PC-9 (cell line): ENCODE measurements at regions not wholly inside any gene's neighbourhood (a gene's known extent, or its start where the extent isn't known, plus 50 kb on each side); places are given as distances from the start of the nearest gene placed in this dataset.

ENCODE experiments used
- BruUV-seq: library from RNA; stranded (reverse); fragments of 400-500 nt; replicated peaks from 2 replicates; lab custom pipeline; 2021; lab: Mats Ljungman, UMichigan
- CTCF ChIA-PET: fragments of 300-600 bp; sonication (Branson Sonifier 250); formaldehyde crosslinking; loops from one replicate; lab custom pipeline; 2022; ENCODE audit warnings: antibody characterized with exemption; lab: Charles Lee
- POLR2A ChIA-PET: fragments of 300-600 bp; sonication (Branson Sonifier 250); formaldehyde crosslinking; loops from one replicate; lab custom pipeline; 2022; ENCODE audit warnings: antibody characterized with exemption; ENCODE audit not compliant: unreplicated experiment; lab: Charles Lee
- DNase-seq, 2 experiments: peaks; one replicate each; pipeline versions ENCODE4 v3.0.0 to v3.0.0-alpha.2; 2015 to 2022; ENCODE audit warnings: mixed read lengths in 1 of 2
- H2AFZ ChIP-seq: fragments of 200-600 bp; sonication (generic); 2 replicates; pipeline ENCODE4 v1.8.1; 2017; ENCODE audit warnings: antibody characterized with exemption
- H3F3A ChIP-seq: fragments of 200-600 bp; sonication (generic); 2 replicates; pipeline ENCODE4 v1.8.1; 2017; ENCODE audit warnings: antibody characterized with exemption, mild to moderate bottlenecking, low read depth; ENCODE audit not compliant: insufficient read depth
- H3K27ac ChIP-seq: fragments of 200-600 bp; sonication (generic); 2 replicates; pipeline ENCODE4 v1.6.1; 2016; ENCODE audit warnings: mixed run types
- H3K27me3 ChIP-seq: fragments of 200-600 bp; sonication (generic); 2 replicates; pipeline ENCODE4 v1.6.1; 2016; ENCODE audit warnings: low read depth, mixed run types; ENCODE audit not compliant: insufficient read depth
- H3K36me3 ChIP-seq: fragments of 200-600 bp; sonication (generic); 2 replicates; pipeline ENCODE4 v1.6.1; 2016; ENCODE audit warnings: low read depth, mixed run types
- H3K4me1 ChIP-seq: fragments of 200-600 bp; sonication (generic); replicated peaks from 2 replicates; pipeline ENCODE4 v1.6.1; 2016; ENCODE audit warnings: mixed run types; ENCODE audit not compliant: insufficient read depth
- H3K4me2 ChIP-seq: fragments of 200-600 bp; sonication (generic); 2 replicates; pipeline ENCODE4 v1.6.1; 2017; ENCODE audit warnings: mixed run types
- H3K4me3 ChIP-seq: fragments of 200-600 bp; sonication (generic); 2 replicates; pipeline ENCODE4 v1.6.1; 2016; ENCODE audit warnings: mixed run types
- H3K79me2 ChIP-seq: fragments of 200-600 bp; sonication (generic); 2 replicates; pipeline ENCODE4 v1.6.1; 2017; ENCODE audit warnings: low read depth, mixed run types
- H3K9me2 ChIP-seq: fragments of 200-600 bp; sonication (generic); 2 replicates; pipeline ENCODE4 v1.8.1; 2017; ENCODE audit warnings: mild to moderate bottlenecking; ENCODE audit not compliant: insufficient read depth
- H3K9me3 ChIP-seq: fragments of 200-600 bp; sonication (generic); 2 replicates; pipeline ENCODE4 v1.8.1; 2016; ENCODE audit warnings: low read depth; ENCODE audit not compliant: insufficient read depth
- H4K20me1 ChIP-seq: fragments of 200-600 bp; sonication (generic); 2 replicates; pipeline ENCODE4 v1.8.1; 2017; ENCODE audit not compliant: insufficient read depth
- CTCF ChIP-seq: fragments of 200-600 bp; sonication (generic); conservative IDR thresholded peaks from 2 replicates; pipeline ENCODE4 v1.6.1; 2017; ENCODE audit warnings: mixed run types, antibody characterized with exemption, mild to moderate bottlenecking, moderate library complexity
- EZH2 ChIP-seq: fragments of 200-600 bp; sonication (generic); IDR thresholded peaks from 2 replicates; pipeline ENCODE4 v1.8.0; 2017; ENCODE audit warnings: antibody characterized with exemption, low read depth
- intact Hi-C: fragments of 100-400 bp; cut with micrococcal nuclease; formaldehyde crosslinking; loops from one replicate; pipeline ENCODE4 v1.10.0; 2022; ENCODE audit not compliant: unreplicated experiment

- Histone ChIP-seq H3K27ac (no peak overlapping the region), H4K20me1 (no peaks in the 10 kb centered on the region), H3K4me3 (no peak overlapping the region), H3K4me1 (no peaks in the 10 kb centered on the region), H2AFZ (no peak overlapping the region), H3F3A (no peaks in the 10 kb centered on the region), H3K36me3 (no peaks in the 10 kb centered on the region), H3K27me3 (no peaks in the 10 kb centered on the region), H3K9me2 (peaks cover 5% of the 10 kb centered on the region; the same call in 1 of the 2 replicates), H3K4me2 (no peak overlapping the region), H3K79me2 (no peaks in the 10 kb centered on the region), H3K9me3 (no peaks in the 10 kb centered on the region)
- intact Hi-C loops = no loop called here
- no TSS peak for BruUV-seq
- ChIA-PET CTCF (no interaction called here), POLR2A (no interaction called here)
- TF ChIP-seq CTCF (no peak), EZH2 (no peak)
- DNase-seq = no peak
These were observed 853.1 kb downstream of the REEP3 start for GRCh38 chr10:64374346-64374745.

GRCh38 chr10:64376167-64376566 is 855.0 kb downstream of the REEP3 start:
- no peaks in the 10 kb centered on the region for H3K36me3 ChIP-seq
- DNase-seq = no peak
- no peaks in the 10 kb centered on the region for H3K9me3 ChIP-seq
- no peak overlapping the region for H3K4me3 ChIP-seq
- no TSS peak for BruUV-seq
- peaks cover 5% of the 10 kb centered on the region; the same call in 1 of the 2 replicates for H3K9me2 ChIP-seq
- H3F3A ChIP-seq = no peaks in the 10 kb centered on the region
- H3K4me1 ChIP-seq = no peaks in the 10 kb centered on the region
- H3K79me2 ChIP-seq = no peaks in the 10 kb centered on the region
- CTCF ChIA-PET = no interaction called here
- TF ChIP-seq EZH2 = no peak
- TF ChIP-seq CTCF = no peak
- H3K4me2 ChIP-seq = no peak overlapping the region
- no peaks in the 10 kb centered on the region for H3K27me3 ChIP-seq
- no peaks in the 10 kb centered on the region for H4K20me1 ChIP-seq
- H2AFZ ChIP-seq = no peak overlapping the region
- POLR2A ChIA-PET = no interaction called here
- H3K27ac ChIP-seq = no peak overlapping the region
- intact Hi-C loops = no loop called here

- Histone ChIP-seq H3F3A (no peaks in the 10 kb centered on the region), H3K4me2 (no peak overlapping the region), H3K4me3 (no peak overlapping the region), H3K36me3 (no peaks in the 10 kb centered on the region), H3K27me3 (no peaks in the 10 kb centered on the region), H2AFZ (no peak overlapping the region), H3K27ac (no peak overlapping the region), H3K9me2 (no peaks in the 10 kb centered on the region), H3K79me2 (no peaks in the 10 kb centered on the region), H4K20me1 (no peaks in the 10 kb centered on the region), H3K4me1 (no peaks in the 10 kb centered on the region), H3K9me3 (no peaks in the 10 kb centered on the region)
- intact Hi-C loops = no loop called here
- no peak for DNase-seq
- CTCF ChIA-PET = no interaction called here
- POLR2A ChIA-PET = no interaction called here
- TF ChIP-seq CTCF (0 out of 2 replicates have a peak, but pooled peaks have one; percentile 31), EZH2 (no peak)
- no TSS peak for BruUV-seq
These were observed 858.7 kb downstream of the REEP3 start for GRCh38 chr10:64379898-64380297.
